IMR-90 (cell line): ENCODE measurements at regions not wholly inside any gene's neighbourhood (a gene's known extent, or its start where the extent isn't known, plus 50 kb on each side); places are given as distances from the start of the nearest gene placed in this dataset.

Experiments
- ATAC-seq: fragments of 200-7000 bp; cut with Tn5 transposase; 2 replicates; pipeline ENCODE4 v1.9.1; 2020; ENCODE audit warnings: low read depth, mild to moderate bottlenecking, moderate library complexity
- BruUV-seq: library from RNA; stranded (reverse); fragments of 400-500 nt; replicated peaks from 2 replicates; lab custom pipeline; 2021; lab: Mats Ljungman, UMichigan
- CTCF ChIA-PET: fragments of 300-600 bp; formaldehyde crosslinking; extraction: SDS; loops from one replicate; lab custom pipeline; 2021; ENCODE audit warnings: antibody characterized with exemption; lab: Yijun Ruan, JAX
- POLR2A ChIA-PET: fragments of 300-600 bp; sonication (Branson Sonifier 250); formaldehyde crosslinking; loops from one replicate; lab custom pipeline; 2022; ENCODE audit warnings: antibody characterized with exemption; ENCODE audit not compliant: unreplicated experiment; lab: Charles Lee
- DNase-seq: peaks from one replicate; pipeline ENCODE4 v3.0.0; 2013
- H2AFZ ChIP-seq: replicated peaks from 2 replicates; pipeline ENCODE3; 2013; ENCODE audit warnings: low read length, mild to moderate bottlenecking; ENCODE audit not compliant: poor library complexity
- H2AK5ac ChIP-seq: 2 replicates; pipeline ENCODE4 v1.6.1; 2013; ENCODE audit warnings: low read depth, low read length, inconsistent platforms
- H2AK9ac ChIP-seq: replicated peaks from 2 replicates; pipeline ENCODE3; 2013; ENCODE audit warnings: mild to moderate bottlenecking, low read depth, low read length, moderate library complexity; ENCODE audit not compliant: poor library complexity
- H2BK120ac ChIP-seq: 2 replicates; pipeline ENCODE4 v1.6.1; 2013; ENCODE audit warnings: low read depth, low read length, inconsistent platforms
- H2BK15ac ChIP-seq: 3 replicates; pipeline ENCODE4 v1.6.1; 2013; ENCODE audit warnings: low read depth, low read length, inconsistent platforms
- H2BK20ac ChIP-seq: 2 replicates; pipeline ENCODE4 v1.6.1; 2013; ENCODE audit warnings: low read depth, mild to moderate bottlenecking, inconsistent platforms, low read length, moderate library complexity
- H2BK5ac ChIP-seq: 2 replicates; pipeline ENCODE4 v1.6.1; 2013; ENCODE audit warnings: mild to moderate bottlenecking, low read depth, low read length, inconsistent platforms; ENCODE audit not compliant: poor library complexity, severe bottlenecking
- H3K14ac ChIP-seq: replicated peaks from 2 replicates; pipeline ENCODE4 v1.6.1; 2013; ENCODE audit warnings: low read depth, low read length, inconsistent platforms
- H3K18ac ChIP-seq: 2 replicates; pipeline ENCODE4 v1.6.1; 2013; ENCODE audit warnings: low read depth, low read length, control low read depth
- H3K23ac ChIP-seq: 2 replicates; pipeline ENCODE4 v1.6.1; 2013; ENCODE audit warnings: low read depth, low read length, inconsistent platforms
- H3K27ac ChIP-seq: 2 replicates; pipeline ENCODE4 v1.5.1; 2013; ENCODE audit warnings: mild to moderate bottlenecking, control low read depth, low read length; ENCODE audit not compliant: insufficient read depth
- H3K27me3 ChIP-seq: 2 replicates; pipeline ENCODE4 v1.6.1; 2013; ENCODE audit warnings: low read length; ENCODE audit not compliant: control insufficient read depth, insufficient read depth
- H3K36me3 ChIP-seq: 2 replicates; pipeline ENCODE4 v1.6.1; 2013; ENCODE audit warnings: low read length, mixed read lengths; ENCODE audit not compliant: control insufficient read depth, insufficient read depth
- H3K4ac ChIP-seq: 2 replicates; pipeline ENCODE4 v1.6.1; 2013; ENCODE audit warnings: low read depth, low read length, inconsistent platforms
- H3K4me1 ChIP-seq: 2 replicates; pipeline ENCODE4 v1.6.1; 2013; ENCODE audit warnings: low read length, mixed read lengths; ENCODE audit not compliant: control insufficient read depth, insufficient read depth
- H3K4me2 ChIP-seq: 2 replicates; pipeline ENCODE4 v1.6.1; 2013; ENCODE audit warnings: low read depth, mild to moderate bottlenecking, control low read depth, low read length, moderate library complexity
- H3K4me3 ChIP-seq: 2 replicates; pipeline ENCODE4 v1.5.1; 2013; ENCODE audit warnings: low read depth, mild to moderate bottlenecking, control low read depth, low read length, moderate library complexity; ENCODE audit not compliant: insufficient read depth
- H3K56ac ChIP-seq: 2 replicates; pipeline ENCODE4 v1.6.1; 2013; ENCODE audit warnings: low read length, inconsistent platforms; ENCODE audit not compliant: insufficient read depth; ENCODE audit errors: extremely low read depth
- H3K79me1 ChIP-seq, 2 experiments: 2 replicates each; pipeline ENCODE4 v1.6.1; 2013; ENCODE audit warnings: low read length in 2 of 2, inconsistent platforms in 1 of 2, low read depth in 1 of 2
- H3K9ac ChIP-seq: 2 replicates; pipeline ENCODE4 v1.6.1; 2013; ENCODE audit warnings: low read depth, low read length, control low read depth
- H3K9me1 ChIP-seq: 2 replicates; pipeline ENCODE4 v1.6.1; 2013; ENCODE audit warnings: low read length, inconsistent platforms; ENCODE audit not compliant: insufficient read depth
- H3K9me3 ChIP-seq: 2 replicates; pipeline ENCODE4 v1.6.1; 2013; ENCODE audit warnings: low read length; ENCODE audit not compliant: control insufficient read depth, insufficient read depth
- H4K20me1 ChIP-seq: 2 replicates; pipeline ENCODE4 v1.6.1; 2013; ENCODE audit warnings: low read length, inconsistent platforms; ENCODE audit not compliant: insufficient read depth
- H4K5ac ChIP-seq: 2 replicates; pipeline ENCODE4 v1.6.1; 2013; ENCODE audit warnings: mild to moderate bottlenecking, low read depth, low read length, control low read depth
- H4K8ac ChIP-seq, 2 experiments: 2 replicates each; pipeline ENCODE4 v1.6.1; 2013; ENCODE audit warnings: low read depth in 2 of 2, low read length in 2 of 2, control low read depth in 1 of 2, inconsistent platforms in 1 of 2
- H4K91ac ChIP-seq: 2 replicates; pipeline ENCODE4 v1.6.1; 2013; ENCODE audit warnings: low read depth, low read length, inconsistent platforms; ENCODE audit not compliant: insufficient read depth
- CHD1 ChIP-seq: IDR thresholded peaks from 2 replicates; pipeline ENCODE4 v1.6.1; 2012; ENCODE audit warnings: low read depth, low read length, improper control_type of control experiment
- MAFK ChIP-seq: IDR thresholded peaks from 2 replicates; pipeline ENCODE4 v1.6.1; 2012; ENCODE audit warnings: low read depth, low read length, improper control_type of control experiment
- NFE2L2 ChIP-seq: fragments of 150-350 bp; IDR thresholded peaks from 2 replicates; pipeline ENCODE4 v1.6.1; 2016; ENCODE audit warnings: low read depth, mild to moderate bottlenecking, low read length
- POLR2A ChIP-seq: IDR thresholded peaks from 2 replicates; pipeline ENCODE4 v1.6.1; 2012; ENCODE audit warnings: mild to moderate bottlenecking, low read depth, low read length
- RAD21 ChIP-seq: IDR thresholded peaks from 2 replicates; pipeline ENCODE4 v1.6.1; 2012; ENCODE audit warnings: low read length, improper control_type of control experiment
- RCOR1 ChIP-seq: IDR thresholded peaks from 2 replicates; pipeline ENCODE4 v1.6.1; 2012; ENCODE audit warnings: mild to moderate bottlenecking, low read length, improper control_type of control experiment; ENCODE audit not compliant: insufficient replicate concordance
- WGBS, 2 experiments: methylation state at CpG; one replicate each; pipeline versions ENCODE4 v1.1.5 to v1.1.7; 2013; ENCODE audit warnings: missing lambda C conversion rate in 2 of 2; ENCODE audit not compliant: insufficient read length in 1 of 2; ENCODE audit errors: extremely low coverage in 2 of 2; 5-methylcytosine and 5-hydroxymethylcytosine counted together
- dilution Hi-C: fragments of 300-500 bp; cut with HindIII; formaldehyde crosslinking; loops from one replicate; pipeline ENCODE4 v1.14.3; 2018; ENCODE audit warnings: low sequenced_read_pairs; ENCODE audit not compliant: unreplicated experiment
- in situ Hi-C: fragments of 300-500 bp; cut with MboI; formaldehyde crosslinking; loops from 3 replicates; pipeline ENCODE4 v1.14.3; 2019; ENCODE audit warnings: low sequenced_read_pairs, inconsistent platforms, mixed read lengths
- intact Hi-C: fragments of 100-400 bp; cut with micrococcal nuclease; formaldehyde crosslinking; loops from 2 replicates; pipeline ENCODE4 v1.10.0; 2022

DNA sequence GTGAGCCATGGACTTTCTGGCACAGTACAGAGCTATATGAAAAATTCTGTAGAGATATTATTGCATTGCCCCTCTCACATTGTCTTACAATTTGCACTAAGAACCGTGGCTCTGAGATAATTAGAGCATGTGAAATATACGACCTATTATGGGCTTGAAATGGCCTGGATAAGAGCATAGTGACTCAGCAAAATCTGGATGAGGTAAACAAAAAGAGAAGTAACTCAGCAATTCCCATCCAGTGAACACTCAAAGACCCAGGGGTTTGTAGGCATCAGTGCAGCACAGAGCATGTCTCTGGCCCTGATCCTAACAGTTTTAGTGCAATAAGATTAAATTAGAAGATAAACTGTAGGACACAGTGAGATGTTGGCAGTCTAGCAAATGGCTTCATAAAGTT, 317.2 kb upstream of the MYOCD start:
- H3K9me1 ChIP-seq, result no peaks in the 10 kb centered on the region
- H2AFZ ChIP-seq, result no peak overlapping the region
- BruUV-seq, result no TSS peak
- H2BK120ac ChIP-seq, result peak overlapping the region; percentile 81; the same call in 1 of the 2 replicates
- no peaks in the 10 kb centered on the region for H4K20me1 ChIP-seq
- no peaks in the 10 kb centered on the region for H3K27me3 ChIP-seq
- no peak for TF ChIP-seq RCOR1
- peak; percentile 98 for TF ChIP-seq NFE2L2
- no peak for TF ChIP-seq CHD1
- peak; percentile 83 for TF ChIP-seq MAFK
- TF ChIP-seq POLR2A, result no peak
- TF ChIP-seq RAD21, result no peak
- H3K56ac ChIP-seq, result peak overlapping the region; percentile 17; the same call in 1 of the 2 replicates
- no CpG with 5 or more reads among the region's 2 CpGs for WGBS, 2 experiments
- H2BK20ac ChIP-seq, result peak overlapping the region; percentile 88
- peak overlapping the region; percentile 39 to 58; a peak in 3 of 4 replicates for H4K8ac ChIP-seq
- no peak overlapping the region for H3K4me3 ChIP-seq
- DNase-seq (peak; percentile 35), ATAC-seq (peak; percentile 62; the same call in 1 of the 2 replicates)
- no peaks in the 10 kb centered on the region for H3K36me3 ChIP-seq
- ChIA-PET CTCF (interaction anchor here (0.7 to 1.7 kb wide), 2 partner anchors 9 to 157 kb away, joined by 7 read pairs; no protein-coding TSS in a partner anchor), POLR2A (no interaction called here)
- dilution Hi-C loops, result no loop called here
- in situ Hi-C loops, result no loop called here
- no peak overlapping the region; the same call in 1 of the 2 replicates for H3K27ac ChIP-seq
- H3K9ac ChIP-seq, result no peak overlapping the region
- peak overlapping the region; percentile 90 for H2BK5ac ChIP-seq
- intact Hi-C loops, result no loop called here
- H3K4ac ChIP-seq, result peak overlapping the region; percentile 74; the same call in 1 of the 2 replicates
- no peak overlapping the region for H2AK9ac ChIP-seq
- H3K79me1 ChIP-seq, result no peaks in the 10 kb centered on the region
- H3K14ac ChIP-seq, result no peak overlapping the region; the same call in 1 of the 2 replicates
- H3K9me3 ChIP-seq, result no peaks in the 10 kb centered on the region
- peak overlapping the region; percentile 6; the same call in 1 of the 2 replicates for H3K23ac ChIP-seq
- peak overlapping the region; percentile 40; the same call in 1 of the 2 replicates for H2AK5ac ChIP-seq
- H3K4me2 ChIP-seq, result no peak overlapping the region
- H4K5ac ChIP-seq, result peak overlapping the region; percentile 71
- H3K4me1 ChIP-seq, result peaks cover 3% of the 10 kb centered on the region
- peak overlapping the region; percentile 57 for H4K91ac ChIP-seq
- peak overlapping the region; percentile 69; the same call in 1 of the 2 replicates for H3K18ac ChIP-seq
- H2BK15ac ChIP-seq, result peak overlapping the region; percentile 81; the same call in 2 of the 3 replicates
